GM21576 (cell line): ENCODE measurements at regions not wholly inside any gene's neighbourhood (a gene's known extent, or its start where the extent isn't known, plus 50 kb on each side); places are given as distances from the start of the nearest gene placed in this dataset.

ENCODE experiments used
- ATAC-seq: cut with Tn5 transposase; IDR thresholded peaks from one replicate; pipeline ENCODE4 v1.9.1; 2021; ENCODE audit warnings: mild to moderate bottlenecking, moderate library complexity; ENCODE audit not compliant: unreplicated experiment

- peak; percentile 88 for ATAC-seq
These were observed 51.1 kb upstream of the EED start for GRCh38 chr11:86193297-86194095.

GRCh38 chr11:86192519-86193257 is 51.9 kb upstream of the EED start:
- no peak for ATAC-seq

GRCh38 chr11:86191874-86192273 is 52.7 kb upstream of the EED start:
- ATAC-seq: no peak

- ATAC-seq: no peak
These were observed 57.5 kb upstream of the EED start for GRCh38 chr11:86187027-86187426.

- no peak for ATAC-seq
These were observed 58.2 kb upstream of the EED start for GRCh38 chr11:86186386-86186785.

- ATAC-seq: no peak
These were observed 59.2 kb upstream of the EED start for GRCh38 chr11:86185381-86185750.

- ATAC-seq: no peak
These were observed 59.7 kb upstream of the EED start for GRCh38 chr11:86184728-86185380.

- ATAC-seq: no peak
These were observed 60.9 kb upstream of the EED start for GRCh38 chr11:86183694-86184093.

GRCh38 chr11:86182976-86183584 is 61.5 kb upstream of the EED start:
- ATAC-seq: peak; percentile 63

- ATAC-seq: no peak
These were observed 63.2 kb upstream of the EED start for GRCh38 chr11:86181379-86181778.

- no peak for ATAC-seq
These were observed 63.7 kb upstream of the EED start for GRCh38 chr11:86180851-86181250.

GRCh38 chr11:86180423-86180822 is 64.1 kb upstream of the EED start:
- ATAC-seq: no peak

GRCh38 chr11:86179646-86180064 is 64.9 kb upstream of the EED start:
- ATAC-seq: no peak

- ATAC-seq: no peak
These were observed 67.3 kb upstream of the EED start for GRCh38 chr11:86177302-86177701.

GRCh38 chr11:86176165-86176884 is 68.2 kb upstream of the EED start:
- ATAC-seq: peak; percentile 72

- ATAC-seq: no peak
These were observed 68.9 kb upstream of the EED start for GRCh38 chr11:86175626-86176025.

GRCh38 chr11:86175191-86175590 is 69.4 kb upstream of the EED start:
- no peak for ATAC-seq

- ATAC-seq: no peak
These were observed 70.2 kb upstream of the EED start for GRCh38 chr11:86174101-86175046.

- no peak for ATAC-seq
These were observed 71.7 kb upstream of the EED start for GRCh38 chr11:86172894-86173293.

GRCh38 chr11:86171627-86172026 is 72.9 kb upstream of the EED start:
- ATAC-seq: no peak
